ENCODE measurements at regions not wholly inside any gene's neighbourhood (a gene's known extent, or its start where the extent isn't known, plus 50 kb on each side); places are given as distances from the start of the nearest gene placed in this dataset.
"Not testable (repeated sequence)": the region's sequence is repeated elsewhere in the genome, so short reads cannot be mapped to it uniquely, and the experiment has no call there.

- ChIA-PET CTCF (interaction anchor here (1.2 kb wide), 1 partner anchor 66 kb away, joined by 3 read pairs; no protein-coding TSS in a partner anchor), POLR2A (no interaction called here)
- no peak overlapping the region for H3K27ac ChIP-seq (ENCODE audit: low read depth, low read length)
- no peaks in the 10 kb centered on the region for H3K9me3 ChIP-seq (ENCODE audit: control insufficient read depth, insufficient read depth, low read length)
- DNase-seq (ENCODE audit: low read depth, low spot score), result no peak
- no peaks in the 10 kb centered on the region for H3K27me3 ChIP-seq (ENCODE audit: control insufficient read depth, insufficient read depth, low read length)
- H3K4me3 ChIP-seq (ENCODE audit: low read depth, low read length), result no peak overlapping the region
- TF ChIP-seq CTCF (IDR thresholded peaks at IDR 0.05; ENCODE audit: low read depth, low read length), result no peak
Measured at GRCh38 chr12:91744597-91744996, 401.0 kb downstream of the BTG1 start.

DNA sequence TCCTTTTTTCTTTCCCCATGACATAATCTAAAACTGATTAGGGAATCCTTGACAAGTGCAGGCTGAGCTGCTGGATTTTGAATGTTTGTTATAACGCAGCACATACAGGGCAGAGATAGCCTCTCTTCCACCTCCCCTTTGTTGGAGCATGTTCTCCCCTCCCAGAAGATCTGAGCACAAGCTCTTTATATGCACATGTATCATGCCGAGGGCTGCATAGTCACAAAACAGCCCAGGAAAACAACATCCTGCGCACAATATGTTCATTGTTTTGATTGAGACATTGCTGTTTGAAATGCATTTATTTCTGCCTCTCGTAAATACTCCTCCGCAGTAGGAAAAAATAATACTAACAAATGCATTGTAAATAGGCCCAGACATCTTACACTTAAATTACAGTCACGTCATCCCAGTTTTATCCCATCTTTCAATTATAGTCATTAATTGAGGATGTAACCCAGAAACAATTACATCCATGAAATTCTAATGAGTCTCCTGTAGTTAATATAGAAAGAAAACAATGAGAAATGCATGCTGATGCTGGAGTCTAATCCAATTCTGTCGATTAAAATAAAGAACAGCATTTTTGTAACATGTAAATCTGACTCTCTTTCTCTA lies 401.8 kb downstream of the BTG1 start:
- CTCF ChIA-PET, result interaction anchor here (1.2 to 1.7 kb wide), 2 partner anchors 67 kb away, joined by 3 to 5 read pairs; no protein-coding TSS in a partner anchor
- POLR2A ChIA-PET, result no interaction called here
- no peak overlapping the region for H3K4me3 ChIP-seq (ENCODE audit: low read depth, low read length)
- H3K27me3 ChIP-seq (ENCODE audit: control insufficient read depth, insufficient read depth, low read length), result no peaks in the 10 kb centered on the region
- no peak for TF ChIP-seq CTCF (IDR thresholded peaks at IDR 0.05; ENCODE audit: low read depth, low read length)
- no peak for DNase-seq (ENCODE audit: low read depth, low spot score)
- no peak overlapping the region for H3K27ac ChIP-seq (ENCODE audit: low read depth, low read length)
- no peaks in the 10 kb centered on the region for H3K9me3 ChIP-seq (ENCODE audit: control insufficient read depth, insufficient read depth, low read length)

DNA sequence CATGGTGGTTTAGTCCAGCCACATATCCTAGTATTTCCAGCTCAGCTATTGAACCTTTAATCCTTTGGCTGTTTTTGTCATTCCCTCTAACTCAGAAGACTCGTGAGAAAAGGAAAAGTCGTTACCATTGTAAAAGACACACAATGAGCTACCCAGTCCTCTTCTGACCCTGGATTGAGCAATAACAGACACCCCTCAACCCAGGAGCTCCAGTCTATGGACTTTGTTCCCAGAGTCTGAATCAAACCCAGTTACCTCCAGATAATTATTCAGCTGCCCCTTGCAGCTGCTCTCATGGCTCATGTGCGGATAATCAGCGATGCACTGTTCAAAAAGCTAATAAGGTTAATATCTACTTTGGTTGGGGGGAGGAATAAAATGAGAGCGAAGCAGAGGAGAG lies 402.4 kb downstream of the BTG1 start:
- H3K4me3 ChIP-seq (ENCODE audit: low read depth, low read length), result no peak overlapping the region
- CTCF ChIA-PET, result interaction anchor here (0.6 to 1.7 kb wide), 3 partner anchors 52 to 361 kb away, joined by 4 to 5 read pairs (median 5); no protein-coding TSS in a partner anchor
- no peak for DNase-seq (ENCODE audit: low read depth, low spot score)
- no peak for TF ChIP-seq CTCF (IDR thresholded peaks at IDR 0.05; ENCODE audit: low read depth, low read length)
- no peaks in the 10 kb centered on the region for H3K27me3 ChIP-seq (ENCODE audit: control insufficient read depth, insufficient read depth, low read length)
- POLR2A ChIA-PET, result no interaction called here
- no peaks in the 10 kb centered on the region for H3K9me3 ChIP-seq (ENCODE audit: control insufficient read depth, insufficient read depth, low read length)
- no peak overlapping the region for H3K27ac ChIP-seq (ENCODE audit: low read depth, low read length)

DNA sequence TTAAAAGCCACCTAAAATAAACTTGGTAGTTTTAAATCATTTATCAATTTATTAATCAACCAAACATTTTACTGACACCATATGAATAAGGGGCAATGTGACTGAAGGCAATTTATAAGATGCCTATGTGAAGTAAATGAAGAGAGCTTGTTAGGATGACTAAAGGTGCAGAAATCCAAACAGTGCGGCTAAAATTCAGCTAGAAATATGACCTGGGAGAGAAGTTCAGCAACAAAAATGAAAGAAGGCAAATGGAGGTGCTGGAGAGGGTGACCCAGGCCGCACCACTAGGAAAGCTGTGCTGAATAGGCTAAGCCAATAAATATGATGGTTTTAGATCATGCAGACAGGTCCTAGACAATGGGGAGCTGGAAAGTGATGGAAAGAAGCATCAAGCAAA lies 403.7 kb downstream of the BTG1 start:
- Histone ChIP-seq H3K27me3 (ENCODE audit: control insufficient read depth, insufficient read depth, low read length) (no peaks in the 10 kb centered on the region), H3K4me3 (ENCODE audit: low read depth, low read length) (no peak overlapping the region), H3K27ac (ENCODE audit: low read depth, low read length) (no peak overlapping the region), H3K9me3 (ENCODE audit: control insufficient read depth, insufficient read depth, low read length) (no peaks in the 10 kb centered on the region)
- no peak for DNase-seq (ENCODE audit: low read depth, low spot score)
- ChIA-PET POLR2A (interaction anchor here (1.0 to 1.1 kb wide), 2 partner anchors 360 to 404 kb away, joined by 3 read pairs; partner anchors contain the start of gene BTG1), CTCF (interaction anchor here (0.5 to 1.7 kb wide), 3 partner anchors 69 to 360 kb away, joined by 3 to 5 read pairs (median 4); no protein-coding TSS in a partner anchor)
- no peak for TF ChIP-seq CTCF (IDR thresholded peaks at IDR 0.05; ENCODE audit: low read depth, low read length)

GRCh38 chr12:91733846-91734245 lies 411.8 kb downstream of the BTG1 start:
- H3K27me3 ChIP-seq (ENCODE audit: control insufficient read depth, insufficient read depth, low read length); H3K9me3 ChIP-seq (ENCODE audit: control insufficient read depth, insufficient read depth, low read length); POLR2A ChIA-PET; H3K4me3 ChIP-seq (ENCODE audit: low read depth, low read length); DNase-seq (ENCODE audit: low read depth, low spot score); H3K27ac ChIP-seq (ENCODE audit: low read depth, low read length): not testable (repeated sequence)
- CTCF ChIA-PET, result interaction anchor here (0.6 kb wide), 2 partner anchors 122 to 874 kb away, joined by 3 to 10 read pairs; no protein-coding TSS in a partner anchor

Data from AG04450 (cell line).